NCI-H1694 (cell line): ENCODE measurements at regions not wholly inside any gene's neighbourhood (a gene's known extent, or its start where the extent isn't known, plus 50 kb on each side); places are given as distances from the start of the nearest gene placed in this dataset.
A peak's percentile ranks its signal among the peaks of the same experiment; 100 is the strongest.
"Not testable (repeated sequence)": the region's sequence is repeated elsewhere in the genome, so short reads cannot be mapped to it uniquely, and the experiment has no call there.

Source experiments
- DNase-seq: peaks from one replicate; lab custom pipeline; 2025; lab: John Stamatoyannopoulos, UW

GRCh38 chr5:104018299-104018698 lies 455.7 kb upstream of the NUDT12 start:
- DNase-seq: no peak

GRCh38 chr5:104016646-104017045 lies 454.1 kb upstream of the NUDT12 start:
- DNase-seq: no peak

- no peak for DNase-seq
Observed at GRCh38 chr5:104015765-104016164, 453.2 kb upstream of the NUDT12 start.

GRCh38 chr5:104002783-104003182 lies 440.2 kb upstream of the NUDT12 start:
- not testable (repeated sequence) for DNase-seq

- no peak for DNase-seq
Observed at GRCh38 chr5:104001136-104001535, 438.5 kb upstream of the NUDT12 start.

- DNase-seq: no peak
Observed at GRCh38 chr5:103993031-103993430, 430.4 kb upstream of the NUDT12 start.

GRCh38 chr5:103990064-103990463 lies 427.5 kb upstream of the NUDT12 start:
- DNase-seq: no peak

GRCh38 chr5:103981592-103981991 lies 419.0 kb upstream of the NUDT12 start:
- no peak for DNase-seq

- no peak for DNase-seq
Observed at GRCh38 chr5:103973669-103974068, 411.1 kb upstream of the NUDT12 start.

GRCh38 chr5:103966295-103966694 lies 403.7 kb upstream of the NUDT12 start:
- not testable (repeated sequence) for DNase-seq

GRCh38 chr5:103962023-103962422 lies 399.4 kb upstream of the NUDT12 start:
- no peak for DNase-seq

GRCh38 chr5:103953601-103954382 lies 391.2 kb upstream of the NUDT12 start:
- no peak for DNase-seq

- DNase-seq: no peak
Observed at GRCh38 chr5:103951776-103952175, 389.2 kb upstream of the NUDT12 start.

- DNase-seq: no peak
Observed at GRCh38 chr5:103943230-103943629, 380.6 kb upstream of the NUDT12 start.

- DNase-seq: no peak
Observed at GRCh38 chr5:103942587-103943186, 380.1 kb upstream of the NUDT12 start.

GRCh38 chr5:103941596-103941995 lies 379.0 kb upstream of the NUDT12 start:
- DNase-seq: no peak

GRCh38 chr5:103938146-103938695 lies 375.6 kb upstream of the NUDT12 start:
- DNase-seq: peak; percentile 22

- DNase-seq: no peak
Observed at GRCh38 chr5:103929338-103930013, 366.9 kb upstream of the NUDT12 start.

- DNase-seq: no peak
Observed at GRCh38 chr5:103927739-103928138, 365.1 kb upstream of the NUDT12 start.

GRCh38 chr5:103923616-103924168 lies 361.1 kb upstream of the NUDT12 start:
- no peak for DNase-seq

- DNase-seq: no peak
Observed at GRCh38 chr5:103919506-103919905, 356.9 kb upstream of the NUDT12 start.

GRCh38 chr5:103918668-103919367 lies 356.2 kb upstream of the NUDT12 start:
- DNase-seq: no peak
